HG03520 (cell line): ENCODE measurements at regions not wholly inside any gene's neighbourhood (a gene's known extent, or its start where the extent isn't known, plus 50 kb on each side); places are given as distances from the start of the nearest gene placed in this dataset.
A peak's percentile ranks its signal among the peaks of the same experiment; 100 is the strongest.

Source experiments
- ATAC-seq: cut with Tn5 transposase; IDR thresholded peaks from one replicate; pipeline ENCODE4 v1.9.1; 2021; ENCODE audit warnings: mild to moderate bottlenecking, moderate library complexity; ENCODE audit not compliant: unreplicated experiment

- ATAC-seq = no peak
Observed at GRCh38 chr6:18920701-18921100, 533.6 kb downstream of the RNF144B start.

- ATAC-seq = no peak
Observed at GRCh38 chr6:18931086-18931485, 543.9 kb downstream of the RNF144B start.

- no peak for ATAC-seq
Observed at GRCh38 chr6:18958146-18958545, 571.0 kb downstream of the RNF144B start.

GRCh38 chr6:18961566-18961965, 574.4 kb downstream of the RNF144B start:
- ATAC-seq = no peak

- no peak for ATAC-seq
Observed at GRCh38 chr6:18962361-18962905, 575.3 kb downstream of the RNF144B start.

- no peak for ATAC-seq
Observed at GRCh38 chr6:18963439-18963838, 576.3 kb downstream of the RNF144B start.

- no peak for ATAC-seq
Observed at GRCh38 chr6:18973251-18973650, 586.1 kb downstream of the RNF144B start.

GRCh38 chr6:18976091-18976490, 588.9 kb downstream of the RNF144B start:
- no peak for ATAC-seq

GRCh38 chr6:18976966-18977365, 589.8 kb downstream of the RNF144B start:
- no peak for ATAC-seq

- no peak for ATAC-seq
Observed at GRCh38 chr6:18978337-18979128, 591.4 kb downstream of the RNF144B start.

GRCh38 chr6:18985061-18985460, 597.9 kb downstream of the RNF144B start:
- ATAC-seq = no peak

- ATAC-seq = no peak
Observed at GRCh38 chr6:18985996-18986395, 598.8 kb downstream of the RNF144B start.

GRCh38 chr6:18988636-18989035, 601.5 kb downstream of the RNF144B start:
- ATAC-seq = no peak

- peak; percentile 71 for ATAC-seq
Observed at GRCh38 chr6:18990059-18990978, 603.2 kb downstream of the RNF144B start.

GRCh38 chr6:18997375-18997826, 610.3 kb downstream of the RNF144B start:
- ATAC-seq = peak; percentile 97

GRCh38 chr6:19002976-19003560, 615.9 kb downstream of the RNF144B start:
- no peak for ATAC-seq

- no peak for ATAC-seq
Observed at GRCh38 chr6:19004176-19004575, 617.0 kb downstream of the RNF144B start.

- ATAC-seq = no peak
Observed at GRCh38 chr6:19009769-19010168, 622.6 kb downstream of the RNF144B start.

GRCh38 chr6:19013026-19013705, 626.0 kb downstream of the RNF144B start:
- ATAC-seq = no peak

- ATAC-seq = no peak
Observed at GRCh38 chr6:19024737-19025136, 637.6 kb downstream of the RNF144B start.

- ATAC-seq = no peak
Observed at GRCh38 chr6:19028201-19028600, 641.1 kb downstream of the RNF144B start.
